ENCODE measurements at regions not wholly inside any gene's neighbourhood (a gene's known extent, or its start where the extent isn't known, plus 50 kb on each side); places are given as distances from the start of the nearest gene placed in this dataset.

GRCh38 chr15:60297047-60297446 is 100.7 kb downstream of the ANXA2 start:
- no peaks in the 10 kb centered on the region for H3K36me3 Mint-ChIP-seq (ENCODE audit: low read depth)
- no peak overlapping the region for H3K4me3 Mint-ChIP-seq (ENCODE audit: unreplicated experiment)
- TF ChIP-seq CTCF (IDR thresholded peaks at IDR 0.05): no peak
- no peak for DNase-seq (ENCODE audit: low spot score)
- H3K27me3 Mint-ChIP-seq (ENCODE audit: low read depth): peaks cover 26% of the 10 kb centered on the region
- no peak overlapping the region for H3K27ac Mint-ChIP-seq (ENCODE audit: unreplicated experiment)
- peaks cover 5% of the 10 kb centered on the region for H3K9me3 Mint-ChIP-seq (ENCODE audit: low read depth)
- H3K4me1 Mint-ChIP-seq (ENCODE audit: low read depth): no peaks in the 10 kb centered on the region
